ENCODE measurements at regions not wholly inside any gene's neighbourhood (a gene's known extent, or its start where the extent isn't known, plus 50 kb on each side); places are given as distances from the start of the nearest gene placed in this dataset.

- DNase-seq (ENCODE audit: low read depth in 1 of 2, low spot score in 1 of 2) = no peak
Observed at GRCh38 chrX:38987198-38987651, 186.0 kb downstream of the MID1IP1 start.

GRCh38 chrX:38988301-38988700 lies 187.0 kb downstream of the MID1IP1 start:
- DNase-seq (ENCODE audit: low read depth in 1 of 2, low spot score in 1 of 2) = no peak

- no peak for DNase-seq (ENCODE audit: low read depth in 1 of 2, low spot score in 1 of 2)
Observed at GRCh38 chrX:38989076-38989475, 187.8 kb downstream of the MID1IP1 start.

GRCh38 chrX:38991656-38992440 lies 190.6 kb downstream of the MID1IP1 start:
- no peak for DNase-seq (ENCODE audit: low read depth in 1 of 2, low spot score in 1 of 2)

GRCh38 chrX:38992441-38993096 lies 191.3 kb downstream of the MID1IP1 start:
- no peak for DNase-seq (ENCODE audit: low read depth in 1 of 2, low spot score in 1 of 2)

- DNase-seq (ENCODE audit: low read depth in 1 of 2, low spot score in 1 of 2) = no peak
Observed at GRCh38 chrX:38993500-38993899, 192.2 kb downstream of the MID1IP1 start.

- DNase-seq (ENCODE audit: low read depth in 1 of 2, low spot score in 1 of 2) = no peak
Observed at GRCh38 chrX:38999099-38999498, 197.8 kb downstream of the MID1IP1 start.

- DNase-seq (ENCODE audit: low read depth in 1 of 2, low spot score in 1 of 2) = no peak
Observed at GRCh38 chrX:38999967-39000745, 198.9 kb downstream of the MID1IP1 start.

GRCh38 chrX:39000802-39001201 lies 199.5 kb downstream of the MID1IP1 start:
- DNase-seq (ENCODE audit: low read depth in 1 of 2, low spot score in 1 of 2) = no peak

- no peak for DNase-seq (ENCODE audit: low read depth in 1 of 2, low spot score in 1 of 2)
Observed at GRCh38 chrX:39002466-39002865, 201.2 kb downstream of the MID1IP1 start.

- DNase-seq (ENCODE audit: low read depth in 1 of 2, low spot score in 1 of 2) = no peak
Observed at GRCh38 chrX:39008549-39008948, 207.3 kb downstream of the MID1IP1 start.

- DNase-seq (ENCODE audit: low read depth in 1 of 2, low spot score in 1 of 2) = no peak
Observed at GRCh38 chrX:39011454-39012221, 210.4 kb downstream of the MID1IP1 start.

GRCh38 chrX:39012621-39013111 lies 211.4 kb downstream of the MID1IP1 start:
- no peak for DNase-seq (ENCODE audit: low read depth in 1 of 2, low spot score in 1 of 2)

GRCh38 chrX:39016556-39016955 lies 215.3 kb downstream of the MID1IP1 start:
- no peak for DNase-seq (ENCODE audit: low read depth in 1 of 2, low spot score in 1 of 2)

GRCh38 chrX:39017077-39017476 lies 215.8 kb downstream of the MID1IP1 start:
- DNase-seq (ENCODE audit: low read depth in 1 of 2, low spot score in 1 of 2) = no peak

- no peak for DNase-seq (ENCODE audit: low read depth in 1 of 2, low spot score in 1 of 2)
Observed at GRCh38 chrX:39017716-39018115, 216.5 kb downstream of the MID1IP1 start.

GRCh38 chrX:39018541-39018940 lies 217.3 kb downstream of the MID1IP1 start:
- DNase-seq (ENCODE audit: low read depth in 1 of 2, low spot score in 1 of 2) = no peak

GRCh38 chrX:39019056-39019455 lies 217.8 kb downstream of the MID1IP1 start:
- DNase-seq (ENCODE audit: low read depth in 1 of 2, low spot score in 1 of 2) = no peak

- DNase-seq (ENCODE audit: low read depth in 1 of 2, low spot score in 1 of 2) = no peak
Observed at GRCh38 chrX:39020051-39020669, 218.9 kb downstream of the MID1IP1 start.

- no peak for DNase-seq (ENCODE audit: low read depth in 1 of 2, low spot score in 1 of 2)
Observed at GRCh38 chrX:39022106-39022505, 220.8 kb downstream of the MID1IP1 start.
